ENCODE measurements at regions not wholly inside any gene's neighbourhood (a gene's known extent, or its start where the extent isn't known, plus 50 kb on each side); places are given as distances from the start of the nearest gene placed in this dataset.

DNA sequence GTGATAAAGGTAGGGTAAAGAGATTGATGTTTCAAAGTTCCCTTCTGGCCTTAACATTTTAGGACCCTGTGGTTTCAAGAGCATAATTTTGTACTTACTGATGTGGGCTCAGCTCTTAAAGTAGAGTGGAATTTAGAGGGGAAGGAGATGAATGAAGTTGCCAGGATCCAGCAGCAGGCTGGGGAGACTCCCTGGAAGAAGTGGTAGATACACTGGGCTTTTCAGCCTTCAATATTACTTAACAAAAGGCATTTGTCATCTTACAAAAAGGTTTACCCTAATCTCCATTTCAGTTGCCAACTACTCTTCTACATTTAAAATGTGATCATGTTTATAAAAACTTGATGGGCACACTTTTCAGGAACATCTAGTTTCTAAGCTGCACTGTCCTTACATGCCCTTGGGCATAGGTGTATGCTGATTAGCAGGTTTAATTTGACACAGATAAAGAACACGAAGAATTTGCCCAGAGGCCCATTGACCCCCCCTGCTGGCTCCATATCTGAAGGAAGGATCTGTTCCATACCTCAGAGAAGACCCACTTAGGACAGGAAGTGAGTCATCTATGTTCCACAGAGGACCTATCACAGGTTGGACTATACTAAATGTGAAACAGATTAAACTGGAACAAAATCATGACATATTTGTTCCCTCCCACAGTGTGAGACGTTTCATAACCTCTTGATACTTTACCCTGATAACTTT is 93.0 kb upstream of the LPP start:
- H3K27ac ChIP-seq (ENCODE audit: extremely low read depth, low read depth, low read length) = no peak overlapping the region
- H3K9me3 ChIP-seq (ENCODE audit: control insufficient read depth, insufficient read depth, low read depth, low read length) = no peaks in the 10 kb centered on the region
- no peak overlapping the region for H3K4me3 ChIP-seq (ENCODE audit: low read depth, low read length)
- ChIA-PET CTCF (interaction anchor here (0.7 to 1.0 kb wide), 2 partner anchors 98 to 312 kb away, joined by 3 read pairs; no protein-coding TSS in a partner anchor), POLR2A (no interaction called here)
- H3K36me3 ChIP-seq (ENCODE audit: control insufficient read depth in 2 of 2, insufficient read depth in 1 of 2, low read length in 2 of 2) = no peaks in the 10 kb centered on the region
- H3K4me1 ChIP-seq (ENCODE audit: control insufficient read depth, insufficient read depth, low read length) = no peaks in the 10 kb centered on the region; the same call in 1 of the 2 replicates
- TF ChIP-seq ZNF600 (tag by site-specific recombination; IDR thresholded peaks at IDR 0.05) = 0 out of 2 replicates have a peak, but pooled peaks have one; percentile 22
- TF ChIP-seq OSR2 (tag by site-specific recombination; IDR thresholded peaks at IDR 0.05) = no peak
- TF ChIP-seq, protein P1, sequence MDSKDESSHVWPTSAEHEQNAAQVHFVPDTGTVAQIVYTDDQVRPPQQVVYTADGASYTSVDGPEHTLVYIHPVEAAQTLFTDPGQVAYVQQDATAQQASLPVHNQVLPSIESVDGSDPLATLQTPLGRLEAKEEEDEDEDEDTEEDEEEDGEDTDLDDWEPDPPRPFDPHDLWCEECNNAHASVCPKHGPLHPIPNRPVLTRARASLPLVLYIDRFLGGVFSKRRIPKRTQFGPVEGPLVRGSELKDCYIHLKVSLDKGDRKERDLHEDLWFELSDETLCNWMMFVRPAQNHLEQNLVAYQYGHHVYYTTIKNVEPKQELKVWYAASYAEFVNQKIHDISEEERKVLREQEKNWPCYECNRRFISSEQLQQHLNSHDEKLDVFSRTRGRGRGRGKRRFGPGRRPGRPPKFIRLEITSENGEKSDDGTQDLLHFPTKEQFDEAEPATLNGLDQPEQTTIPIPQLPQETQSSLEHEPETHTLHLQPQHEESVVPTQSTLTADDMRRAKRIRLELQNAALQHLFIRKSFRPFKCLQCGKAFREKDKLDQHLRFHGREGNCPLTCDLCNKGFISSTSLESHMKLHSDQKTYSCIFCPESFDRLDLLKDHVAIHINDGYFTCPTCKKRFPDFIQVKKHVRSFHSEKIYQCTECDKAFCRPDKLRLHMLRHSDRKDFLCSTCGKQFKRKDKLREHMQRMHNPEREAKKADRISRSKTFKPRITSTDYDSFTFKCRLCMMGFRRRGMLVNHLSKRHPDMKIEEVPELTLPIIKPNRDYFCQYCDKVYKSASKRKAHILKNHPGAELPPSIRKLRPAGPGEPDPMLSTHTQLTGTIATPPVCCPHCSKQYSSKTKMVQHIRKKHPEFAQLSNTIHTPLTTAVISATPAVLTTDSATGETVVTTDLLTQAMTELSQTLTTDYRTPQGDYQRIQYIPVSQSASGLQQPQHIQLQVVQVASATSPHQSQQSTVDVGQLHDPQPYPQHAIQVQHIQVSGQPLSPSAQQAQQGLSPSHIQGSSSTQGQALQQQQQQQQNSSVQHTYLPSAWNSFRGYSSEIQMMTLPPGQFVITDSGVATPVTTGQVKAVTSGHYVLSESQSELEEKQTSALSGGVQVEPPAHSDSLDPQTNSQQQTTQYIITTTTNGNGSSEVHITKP (tag by site-specific recombination; IDR thresholded peaks at IDR 0.05) = peak; percentile 50
- TF ChIP-seq ZNF785 (tag by site-specific recombination; IDR thresholded peaks at IDR 0.05) = no peak

DNA sequence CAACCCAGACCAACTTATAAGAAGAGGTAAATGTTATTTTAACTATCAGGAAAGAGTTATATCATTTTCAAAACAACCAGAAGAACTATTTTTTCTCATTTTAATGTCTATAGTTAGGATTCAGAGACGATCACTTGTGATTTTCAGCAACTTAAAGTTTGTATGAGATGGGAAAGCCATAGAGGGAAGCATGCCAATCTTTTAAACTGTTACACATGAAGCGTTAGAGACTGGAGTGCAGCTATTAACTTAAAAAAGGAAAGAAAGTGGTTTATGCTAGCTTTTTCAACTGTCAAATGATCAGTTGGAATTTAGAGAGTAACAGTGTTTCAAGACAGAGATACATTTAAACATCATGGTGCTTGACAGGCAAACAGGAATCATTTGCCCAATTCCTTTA is 91.7 kb upstream of the LPP start:
- no peaks in the 10 kb centered on the region; the same call in 1 of the 2 replicates for H3K4me1 ChIP-seq (ENCODE audit: control insufficient read depth, insufficient read depth, low read length)
- ChIA-PET POLR2A (no interaction called here), CTCF (no interaction called here)
- H3K9me3 ChIP-seq (ENCODE audit: control insufficient read depth, insufficient read depth, low read depth, low read length) = no peaks in the 10 kb centered on the region
- no peak overlapping the region for H3K27ac ChIP-seq (ENCODE audit: extremely low read depth, low read depth, low read length)
- TF ChIP-seq, protein P2, sequence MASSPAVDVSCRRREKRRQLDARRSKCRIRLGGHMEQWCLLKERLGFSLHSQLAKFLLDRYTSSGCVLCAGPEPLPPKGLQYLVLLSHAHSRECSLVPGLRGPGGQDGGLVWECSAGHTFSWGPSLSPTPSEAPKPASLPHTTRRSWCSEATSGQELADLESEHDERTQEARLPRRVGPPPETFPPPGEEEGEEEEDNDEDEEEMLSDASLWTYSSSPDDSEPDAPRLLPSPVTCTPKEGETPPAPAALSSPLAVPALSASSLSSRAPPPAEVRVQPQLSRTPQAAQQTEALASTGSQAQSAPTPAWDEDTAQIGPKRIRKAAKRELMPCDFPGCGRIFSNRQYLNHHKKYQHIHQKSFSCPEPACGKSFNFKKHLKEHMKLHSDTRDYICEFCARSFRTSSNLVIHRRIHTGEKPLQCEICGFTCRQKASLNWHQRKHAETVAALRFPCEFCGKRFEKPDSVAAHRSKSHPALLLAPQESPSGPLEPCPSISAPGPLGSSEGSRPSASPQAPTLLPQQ (tag by site-specific recombination; IDR thresholded peaks at IDR 0.05) = no peak
- TF ChIP-seq ZNF341 (tag by site-specific recombination; IDR thresholded peaks at IDR 0.05; ENCODE audit: low read depth) (no peak), ZNF473 (tag by site-specific recombination; IDR thresholded peaks at IDR 0.05) (no peak), ZNF324 (tag by site-specific recombination; IDR thresholded peaks at IDR 0.05) (no peak), ZNF132 (tag by site-specific recombination; IDR thresholded peaks at IDR 0.05; ENCODE audit: borderline replicate concordance) (no peak), ZNF548 (tag by site-specific recombination; IDR thresholded peaks at IDR 0.05) (no peak), ZNF747 (tag by site-specific recombination; IDR thresholded peaks at IDR 0.05) (no peak), ZNF677 (tag by site-specific recombination; IDR thresholded peaks at IDR 0.05) (no peak), ZNF10 (tag by site-specific recombination; IDR thresholded peaks at IDR 0.05) (no peak), ZNF776 (tag by site-specific recombination; IDR thresholded peaks at IDR 0.05; ENCODE audit: borderline replicate concordance) (no peak), BCL11B (tag by site-specific recombination; IDR thresholded peaks at IDR 0.05; ENCODE audit: low read depth) (no peak), ZNF335 (tag by site-specific recombination; conservative IDR thresholded peaks at IDR 0.05) (no peak), ZNF544 (tag by site-specific recombination; IDR thresholded peaks at IDR 0.05) (no peak)
- TF ChIP-seq, protein P3, sequence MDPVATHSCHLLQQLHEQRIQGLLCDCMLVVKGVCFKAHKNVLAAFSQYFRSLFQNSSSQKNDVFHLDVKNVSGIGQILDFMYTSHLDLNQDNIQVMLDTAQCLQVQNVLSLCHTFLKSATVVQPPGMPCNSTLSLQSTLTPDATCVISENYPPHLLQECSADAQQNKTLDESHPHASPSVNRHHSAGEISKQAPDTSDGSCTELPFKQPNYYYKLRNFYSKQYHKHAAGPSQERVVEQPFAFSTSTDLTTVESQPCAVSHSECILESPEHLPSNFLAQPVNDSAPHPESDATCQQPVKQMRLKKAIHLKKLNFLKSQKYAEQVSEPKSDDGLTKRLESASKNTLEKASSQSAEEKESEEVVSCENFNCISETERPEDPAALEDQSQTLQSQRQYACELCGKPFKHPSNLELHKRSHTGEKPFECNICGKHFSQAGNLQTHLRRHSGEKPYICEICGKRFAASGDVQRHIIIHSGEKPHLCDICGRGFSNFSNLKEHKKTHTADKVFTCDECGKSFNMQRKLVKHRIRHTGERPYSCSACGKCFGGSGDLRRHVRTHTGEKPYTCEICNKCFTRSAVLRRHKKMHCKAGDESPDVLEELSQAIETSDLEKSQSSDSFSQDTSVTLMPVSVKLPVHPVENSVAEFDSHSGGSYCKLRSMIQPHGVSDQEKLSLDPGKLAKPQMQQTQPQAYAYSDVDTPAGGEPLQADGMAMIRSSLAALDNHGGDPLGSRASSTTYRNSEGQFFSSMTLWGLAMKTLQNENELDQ (tag by site-specific recombination; IDR thresholded peaks at IDR 0.05; ENCODE audit: low read depth) = no peak
- TF ChIP-seq, protein P4, sequence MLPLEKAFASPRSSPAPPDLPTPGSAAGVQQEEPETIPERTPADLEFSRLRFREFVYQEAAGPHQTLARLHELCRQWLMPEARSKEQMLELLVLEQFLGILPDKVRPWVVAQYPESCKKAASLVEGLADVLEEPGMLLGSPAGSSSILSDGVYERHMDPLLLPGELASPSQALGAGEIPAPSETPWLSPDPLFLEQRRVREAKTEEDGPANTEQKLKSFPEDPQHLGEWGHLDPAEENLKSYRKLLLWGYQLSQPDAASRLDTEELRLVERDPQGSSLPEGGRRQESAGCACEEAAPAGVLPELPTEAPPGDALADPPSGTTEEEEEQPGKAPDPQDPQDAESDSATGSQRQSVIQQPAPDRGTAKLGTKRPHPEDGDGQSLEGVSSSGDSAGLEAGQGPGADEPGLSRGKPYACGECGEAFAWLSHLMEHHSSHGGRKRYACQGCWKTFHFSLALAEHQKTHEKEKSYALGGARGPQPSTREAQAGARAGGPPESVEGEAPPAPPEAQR (tag by site-specific recombination; IDR thresholded peaks at IDR 0.05) = no peak
- TF ChIP-seq, protein P5, sequence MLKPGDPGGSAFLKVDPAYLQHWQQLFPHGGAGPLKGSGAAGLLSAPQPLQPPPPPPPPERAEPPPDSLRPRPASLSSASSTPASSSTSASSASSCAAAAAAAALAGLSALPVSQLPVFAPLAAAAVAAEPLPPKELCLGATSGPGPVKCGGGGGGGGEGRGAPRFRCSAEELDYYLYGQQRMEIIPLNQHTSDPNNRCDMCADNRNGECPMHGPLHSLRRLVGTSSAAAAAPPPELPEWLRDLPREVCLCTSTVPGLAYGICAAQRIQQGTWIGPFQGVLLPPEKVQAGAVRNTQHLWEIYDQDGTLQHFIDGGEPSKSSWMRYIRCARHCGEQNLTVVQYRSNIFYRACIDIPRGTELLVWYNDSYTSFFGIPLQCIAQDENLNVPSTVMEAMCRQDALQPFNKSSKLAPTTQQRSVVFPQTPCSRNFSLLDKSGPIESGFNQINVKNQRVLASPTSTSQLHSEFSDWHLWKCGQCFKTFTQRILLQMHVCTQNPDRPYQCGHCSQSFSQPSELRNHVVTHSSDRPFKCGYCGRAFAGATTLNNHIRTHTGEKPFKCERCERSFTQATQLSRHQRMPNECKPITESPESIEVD (tag by site-specific recombination; IDR thresholded peaks at IDR 0.05) = no peak
- no peak overlapping the region for H3K4me3 ChIP-seq (ENCODE audit: low read depth, low read length)
- H3K36me3 ChIP-seq (ENCODE audit: control insufficient read depth in 2 of 2, insufficient read depth in 1 of 2, low read length in 2 of 2) = no peaks in the 10 kb centered on the region

All from HEK293 (cell line).